Transverse colon (tissue), 4 donors: ENCODE measurements at regions not wholly inside any gene's neighbourhood (a gene's known extent, or its start where the extent isn't known, plus 50 kb on each side); places are given as distances from the start of the nearest gene placed in this dataset.

Experiments used
- DNase-seq: peaks from one replicate; pipeline ENCODE4 v3.0.0-alpha.2; 2019
- H3K27ac ChIP-seq, 4 donors: fragments of 200-600 bp; sonication (generic); 2 replicates each; pipeline ENCODE4 v1.5.1; 2016 to 2018; ENCODE audit warnings: inconsistent platforms in 4 of 4
- H3K27me3 ChIP-seq: fragments of 200-600 bp; sonication (generic); 2 replicates; pipeline ENCODE4 v1.5.1; 2017; ENCODE audit warnings: inconsistent platforms
- H3K36me3 ChIP-seq, 4 donors: fragments of 200-600 bp; sonication (generic); 2 replicates each; pipeline ENCODE4 v1.5.1; 2017 to 2019; ENCODE audit warnings: inconsistent platforms in 4 of 4
- H3K4me1 ChIP-seq, 4 donors: fragments of 200-600 bp; sonication (generic); 2 replicates each; pipeline ENCODE4 v1.5.1; 2017 to 2020; ENCODE audit warnings: inconsistent platforms in 4 of 4
- H3K4me3 ChIP-seq, 4 donors: fragments of 200-600 bp; sonication (generic); 1 replicate in 1 of 4; 2 replicates in 3 of 4; pipeline versions ENCODE4 v1.5.1 to v1.6.1; 2017 to 2019; ENCODE audit warnings: inconsistent platforms in 4 of 4
- H3K9me3 ChIP-seq, 2 donors: fragments of 200-600 bp; sonication (generic); 2 replicates each; pipeline ENCODE4 v1.5.1; 2017 to 2019; ENCODE audit warnings: inconsistent platforms in 2 of 2
- CTCF ChIP-seq, 5 experiments: fragments of 200-600 bp in 3 of 5; fragments of 450-650 bp in 2 of 5; sonication (generic) in 3 of 5; IDR thresholded peaks; 1 replicate in 2 of 5; 2 replicates in 3 of 5; pipeline ENCODE4 v1.5.1; 2016 to 2017; ENCODE audit warnings: antibody characterized with exemption in 5 of 5, inconsistent platforms in 3 of 5, mild to moderate bottlenecking in 2 of 5, moderate library complexity in 1 of 5
- EP300 ChIP-seq: sonication (generic); formaldehyde crosslinking; IDR thresholded peaks from one replicate; pipeline ENCODE4 v1.6.1; 2017; ENCODE audit warnings: antibody characterized with exemption, low read depth
- POLR2A ChIP-seq: fragments of 450-650 bp; IDR thresholded peaks from one replicate; pipeline ENCODE4 v1.6.1; 2016; ENCODE audit warnings: antibody characterized with exemption, mild to moderate bottlenecking, moderate library complexity
- POLR2AphosphoS5 ChIP-seq, 3 donors: sonication (generic); formaldehyde crosslinking; IDR thresholded peaks; one replicate each; pipeline ENCODE4 v1.6.1; 2016; ENCODE audit warnings: antibody characterized with exemption in 3 of 3
- WGBS, 2 donors: methylation state at CpG; one replicate each; pipeline ENCODE4 v1.1.5; 2018; ENCODE audit warnings: low coverage in 1 of 2; 5-methylcytosine and 5-hydroxymethylcytosine counted together
- in situ Hi-C, 4 donors: fragments of 200-750 bp; cut with MboI; loops; one replicate each; pipeline versions ENCODE4 v1.15.0 to v1.15.1; 2017; ENCODE audit warnings: low sequenced_read_pairs in 3 of 4, low pct_ligation_motif_present in 1 of 4, low pct_unique_long_range_greater_than_20kb in 1 of 4
- intact Hi-C: fragments of 100-400 bp; cut with DNase I; formaldehyde crosslinking; loops from one replicate; pipeline ENCODE4 v1.15.1; 2023; ENCODE audit warnings: low total_unique reads

- TF ChIP-seq EP300 (no peak), CTCF (IDR thresholded peaks at IDR 0.05) (no peak)
- Histone ChIP-seq H3K27ac (no peak overlapping the region), H3K4me1 (peaks cover 7 to 24% (median 12%) of the 10 kb centered on the region in 4 donors), H3K36me3 (no peaks in the 10 kb centered on the region), H3K4me3 (no peak overlapping the region), H3K9me3 (no peaks in the 10 kb centered on the region), H3K27me3 (no peaks in the 10 kb centered on the region)
- peak; percentile 25 for DNase-seq
- in situ Hi-C loops: no loop called here
- intact Hi-C loops: no loop called here
- WGBS, 2 donors: 78% methylated on average over 5 of the region's 5 CpGs; no CpG with 5 or more reads in 1 of the 2 donors
Observed at GRCh38 chr22:35138521-35138920, 72.6 kb downstream of the ISX start.

GRCh38 chr22:35140879-35141745 is 75.2 kb downstream of the ISX start:
- 44 to 47% methylated on average over 6 to 12 of the region's 12 CpGs for WGBS, 2 donors
- DNase-seq: peak; percentile 79
- intact Hi-C loops: no loop called here
- TF ChIP-seq POLR2A (no peak), EP300 (no peak), CTCF (IDR thresholded peaks at IDR 0.05) (peak; percentile 26 to 68 (median 51)), POLR2AphosphoS5 (IDR thresholded peaks at IDR 0.05) (no peak)
- in situ Hi-C loops: loop anchor here in 3 of 4 donors (10.0 kb wide), 2 partner anchors 106 to 726 kb away; no protein-coding TSS in a partner anchor
- Histone ChIP-seq H3K4me1 (peaks cover 0 to 5% (median 0%) of the 10 kb centered on the region in 4 donors), H3K27me3 (no peaks in the 10 kb centered on the region), H3K4me3 (no peak overlapping the region), H3K27ac (no peak overlapping the region), H3K36me3 (no peaks in the 10 kb centered on the region), H3K9me3 (no peaks in the 10 kb centered on the region)

GRCh38 chr22:35148381-35148780 is 82.4 kb downstream of the ISX start:
- Histone ChIP-seq H3K27ac (no peak overlapping the region), H3K27me3 (peaks cover 9% of the 10 kb centered on the region), H3K36me3 (no peaks in the 10 kb centered on the region), H3K4me3 (no peak overlapping the region), H3K4me1 (no peaks in the 10 kb centered on the region), H3K9me3 (no peaks in the 10 kb centered on the region)
- 90% methylated on average over 2 of the region's 2 CpGs; no CpG with 5 or more reads in 1 of the 2 donors for WGBS, 2 donors
- no peak for TF ChIP-seq POLR2A
- no peak for DNase-seq
- intact Hi-C loops (no loop called here), in situ Hi-C loops (loop anchor here in 3 of 4 donors (10.0 kb wide), 2 partner anchors 114 to 734 kb away; no protein-coding TSS in a partner anchor)

- no peaks in the 10 kb centered on the region for H3K36me3 ChIP-seq
- H3K27ac ChIP-seq: no peak overlapping the region
- TF ChIP-seq CTCF (IDR thresholded peaks at IDR 0.05) (no peak), EP300 (no peak), POLR2AphosphoS5 (IDR thresholded peaks at IDR 0.05) (no peak), POLR2A (no peak)
- no peak overlapping the region for H3K4me3 ChIP-seq
- no peak for DNase-seq
- no peaks in the 10 kb centered on the region for H3K4me1 ChIP-seq
- peaks cover 13% of the 10 kb centered on the region for H3K27me3 ChIP-seq
- intact Hi-C loops (no loop called here), in situ Hi-C loops (loop anchor here in 3 of 4 donors (10.0 kb wide), 2 partner anchors 114 to 734 kb away; no protein-coding TSS in a partner anchor)
- no peaks in the 10 kb centered on the region for H3K9me3 ChIP-seq
- 62 to 66% methylated on average over 4 to 10 of the region's 10 CpGs for WGBS, 2 donors
Observed at GRCh38 chr22:35148866-35149548, 83.0 kb downstream of the ISX start.
